Trophoblast cell (in vitro differentiated cells and primary cell): ENCODE measurements at regions not wholly inside any gene's neighbourhood (a gene's known extent, or its start where the extent isn't known, plus 50 kb on each side); places are given as distances from the start of the nearest gene placed in this dataset.

ENCODE experiments used
- DNase-seq, 2 donors: peaks; one replicate each; pipeline ENCODE4 v3.0.0-alpha.2; 2016
- H2AFZ ChIP-seq: 2 replicates; pipeline ENCODE4 v1.6.1; 2013; ENCODE audit warnings: low read length, moderate library complexity, mild to moderate bottlenecking; ENCODE audit not compliant: insufficient read depth, poor library complexity
- H2AK5ac ChIP-seq: 2 replicates; pipeline ENCODE4 v1.6.1; 2013; ENCODE audit warnings: mild to moderate bottlenecking, low read length
- H2BK120ac ChIP-seq: 2 replicates; pipeline ENCODE4 v1.6.1; 2013; ENCODE audit warnings: low read length, mild to moderate bottlenecking, moderate library complexity; ENCODE audit not compliant: insufficient read depth, poor library complexity
- H2BK12ac ChIP-seq: 2 replicates; pipeline ENCODE4 v1.6.1; 2013; ENCODE audit warnings: mild to moderate bottlenecking, low read length, moderate library complexity
- H2BK5ac ChIP-seq: 2 replicates; pipeline ENCODE4 v1.6.1; 2013; ENCODE audit warnings: low read length, low read depth, moderate library complexity, mild to moderate bottlenecking; ENCODE audit not compliant: poor library complexity
- H3K14ac ChIP-seq: 2 replicates; pipeline ENCODE4 v1.6.1; 2013; ENCODE audit warnings: mild to moderate bottlenecking, low read length
- H3K18ac ChIP-seq: 2 replicates; pipeline ENCODE4 v1.6.1; 2013; ENCODE audit warnings: mild to moderate bottlenecking, low read length
- H3K23ac ChIP-seq: 2 replicates; pipeline ENCODE4 v1.6.1; 2013; ENCODE audit warnings: low read length
- H3K27ac ChIP-seq: 2 replicates; pipeline ENCODE4 v1.5.1; 2013; ENCODE audit warnings: low read depth, mild to moderate bottlenecking, inconsistent platforms, low read length, moderate library complexity
- H3K27me3 ChIP-seq: 2 replicates; pipeline ENCODE4 v1.6.1; 2013; ENCODE audit warnings: inconsistent platforms, mild to moderate bottlenecking, low read length, moderate library complexity; ENCODE audit not compliant: insufficient read depth
- H3K36me3 ChIP-seq, 2 experiments: 1 replicate in 1 of 2; 2 replicates in 1 of 2; pipeline ENCODE4 v1.6.1; 2013; ENCODE audit warnings: low read length in 2 of 2, mild to moderate bottlenecking in 2 of 2, moderate library complexity in 1 of 2; ENCODE audit not compliant: insufficient read depth in 2 of 2, control insufficient read depth in 1 of 2
- H3K4ac ChIP-seq: 2 replicates; pipeline ENCODE4 v1.6.1; 2013; ENCODE audit warnings: low read depth, mild to moderate bottlenecking, low read length, moderate library complexity
- H3K4me1 ChIP-seq, 2 experiments: 1 replicate in 1 of 2; 2 replicates in 1 of 2; pipeline ENCODE4 v1.6.1; 2013; ENCODE audit warnings: low read length in 2 of 2, mild to moderate bottlenecking in 2 of 2, moderate library complexity in 1 of 2; ENCODE audit not compliant: insufficient read depth in 2 of 2, control insufficient read depth in 1 of 2
- H3K4me2 ChIP-seq: 2 replicates; pipeline ENCODE4 v1.6.1; 2013; ENCODE audit warnings: inconsistent platforms, mild to moderate bottlenecking, low read length, moderate library complexity
- H3K4me3 ChIP-seq: 2 replicates; pipeline ENCODE4 v1.5.1; 2013; ENCODE audit warnings: mild to moderate bottlenecking, low read depth, low read length, inconsistent platforms
- H3K79me1 ChIP-seq: one replicate; pipeline ENCODE4 v1.6.1; 2013; ENCODE audit warnings: low read length
- H3K79me2 ChIP-seq: 2 replicates; pipeline ENCODE4 v1.6.1; 2013; ENCODE audit warnings: low read length, mild to moderate bottlenecking; ENCODE audit not compliant: control insufficient read depth, insufficient read depth, poor library complexity
- H3K9ac ChIP-seq: 2 replicates; pipeline ENCODE4 v1.6.1; 2013; ENCODE audit warnings: mild to moderate bottlenecking, low read length
- H3K9me3 ChIP-seq: 2 replicates; pipeline ENCODE4 v1.6.1; 2013; ENCODE audit warnings: low read depth, mild to moderate bottlenecking, control low read depth, inconsistent platforms, low read length; ENCODE audit not compliant: insufficient read depth
- H4K12ac ChIP-seq: 2 replicates; pipeline ENCODE4 v1.6.1; 2013; ENCODE audit warnings: low read depth, mild to moderate bottlenecking, low read length, moderate library complexity
- H4K8ac ChIP-seq: 2 replicates; pipeline ENCODE4 v1.6.1; 2013; ENCODE audit warnings: low read depth, mild to moderate bottlenecking, low read length, moderate library complexity
- H4K91ac ChIP-seq: one replicate; pipeline ENCODE4 v1.6.1; 2013; ENCODE audit warnings: low read depth, mild to moderate bottlenecking, low read length, moderate library complexity
- WGBS: extraction: QIAGEN DNeasy Blood & Tissue Kit; methylation state at CpG from one replicate; pipeline ENCODE4 v1.1.7; 2013; ENCODE audit warnings: missing lambda C conversion rate; ENCODE audit not compliant: insufficient read length, insufficient coverage; ENCODE audit errors: extremely low coverage; 5-methylcytosine and 5-hydroxymethylcytosine counted together

GRCh38 chr16:20137909-20138308, 64.2 kb upstream of the GPR139 start:
- Histone ChIP-seq H3K18ac (no peak overlapping the region), H3K9me3 (no peaks in the 10 kb centered on the region), H3K79me1 (no peaks in the 10 kb centered on the region), H4K12ac (no peak overlapping the region), H2AFZ (no peak overlapping the region), H3K36me3 (no peaks in the 10 kb centered on the region), H3K79me2 (peaks cover 1% of the 10 kb centered on the region), H2BK12ac (no peak overlapping the region), H3K23ac (no peak overlapping the region), H3K4ac (no peak overlapping the region), H2BK120ac (no peak overlapping the region), H3K4me2 (no peak overlapping the region), H3K4me1 (no peaks in the 10 kb centered on the region), H3K27ac (no peak overlapping the region), H2AK5ac (no peak overlapping the region), H3K9ac (no peak overlapping the region), H2BK5ac (no peak overlapping the region), H3K14ac (no peak overlapping the region), H3K27me3 (no peaks in the 10 kb centered on the region), H4K8ac (no peak overlapping the region), H4K91ac (no peak overlapping the region), H3K4me3 (no peak overlapping the region)
- no peak for DNase-seq
- no CpG with 5 or more reads among the region's 2 CpGs for WGBS

- no peaks in the 10 kb centered on the region for H3K36me3 ChIP-seq
- H3K4me2 ChIP-seq, result no peak overlapping the region
- H3K18ac ChIP-seq, result no peak overlapping the region
- H3K9ac ChIP-seq, result no peak overlapping the region
- no peak overlapping the region for H4K91ac ChIP-seq
- no peak overlapping the region for H3K27ac ChIP-seq
- WGBS, result no CpG with 5 or more reads among the region's 5 CpGs
- H3K79me1 ChIP-seq, result no peaks in the 10 kb centered on the region
- no peak overlapping the region for H2BK5ac ChIP-seq
- H3K14ac ChIP-seq, result no peak overlapping the region
- H2AFZ ChIP-seq, result no peak overlapping the region
- H3K79me2 ChIP-seq, result peaks cover 1% of the 10 kb centered on the region
- no peak overlapping the region for H4K12ac ChIP-seq
- H4K8ac ChIP-seq, result no peak overlapping the region
- no peaks in the 10 kb centered on the region for H3K27me3 ChIP-seq
- H3K4ac ChIP-seq, result no peak overlapping the region
- H2AK5ac ChIP-seq, result no peak overlapping the region
- H2BK120ac ChIP-seq, result no peak overlapping the region
- H2BK12ac ChIP-seq, result no peak overlapping the region
- no peak overlapping the region for H3K4me3 ChIP-seq
- H3K23ac ChIP-seq, result no peak overlapping the region
- H3K9me3 ChIP-seq, result no peaks in the 10 kb centered on the region
- no peaks in the 10 kb centered on the region for H3K4me1 ChIP-seq
- DNase-seq, result no peak
These were observed 63.5 kb upstream of the GPR139 start for GRCh38 chr16:20137194-20137593.

- no peak overlapping the region for H3K23ac ChIP-seq
- H3K18ac ChIP-seq, result no peak overlapping the region
- no peak overlapping the region for H2BK12ac ChIP-seq
- H2AFZ ChIP-seq, result no peak overlapping the region
- no peaks in the 10 kb centered on the region for H3K27me3 ChIP-seq
- no peak overlapping the region for H2BK120ac ChIP-seq
- peaks cover 2% of the 10 kb centered on the region for H3K9me3 ChIP-seq
- H3K36me3 ChIP-seq, result no peaks in the 10 kb centered on the region
- no peak overlapping the region for H3K4ac ChIP-seq
- H3K9ac ChIP-seq, result no peak overlapping the region
- no peaks in the 10 kb centered on the region for H3K79me1 ChIP-seq
- no peak overlapping the region for H2AK5ac ChIP-seq
- no peaks in the 10 kb centered on the region for H3K79me2 ChIP-seq
- DNase-seq, result no peak
- H4K12ac ChIP-seq, result no peak overlapping the region
- H3K4me1 ChIP-seq, result no peaks in the 10 kb centered on the region
- H3K4me2 ChIP-seq, result no peak overlapping the region
- no peak overlapping the region for H3K27ac ChIP-seq
- no peak overlapping the region for H4K91ac ChIP-seq
- H3K4me3 ChIP-seq, result no peak overlapping the region
- no peak overlapping the region for H4K8ac ChIP-seq
- H2BK5ac ChIP-seq, result no peak overlapping the region
- WGBS, result no CpG with 5 or more reads among the region's 2 CpGs
- H3K14ac ChIP-seq, result no peak overlapping the region
These were observed 62.8 kb upstream of the GPR139 start for GRCh38 chr16:20136446-20136968.

GRCh38 chr16:20129375-20129774, 55.7 kb upstream of the GPR139 start:
- Histone ChIP-seq H4K12ac (no peak overlapping the region), H2BK12ac (no peak overlapping the region)

More at GRCh38 chr16:20129375-20129774, 55.7 kb upstream of the GPR139 start:
- H3K79me1 ChIP-seq, result no peaks in the 10 kb centered on the region
- no peak overlapping the region for H2AFZ ChIP-seq
- no peak overlapping the region for H3K9ac ChIP-seq
- no peak overlapping the region for H3K4me2 ChIP-seq
- no peak overlapping the region for H3K4ac ChIP-seq
- H3K4me1 ChIP-seq, result no peaks in the 10 kb centered on the region
- H3K18ac ChIP-seq, result no peak overlapping the region
- no peaks in the 10 kb centered on the region for H3K36me3 ChIP-seq
- H3K79me2 ChIP-seq, result no peaks in the 10 kb centered on the region
- no peak for DNase-seq
- no peak overlapping the region for H3K14ac ChIP-seq
- peaks cover 9% of the 10 kb centered on the region for H3K9me3 ChIP-seq
- no peak overlapping the region for H3K4me3 ChIP-seq
- no peak overlapping the region for H3K23ac ChIP-seq
- no peak overlapping the region for H4K91ac ChIP-seq
- H2BK120ac ChIP-seq, result no peak overlapping the region
- no peak overlapping the region for H2AK5ac ChIP-seq
- H3K27me3 ChIP-seq, result no peaks in the 10 kb centered on the region
- H2BK5ac ChIP-seq, result no peak overlapping the region
- H3K27ac ChIP-seq, result no peak overlapping the region
- no peak overlapping the region for H4K8ac ChIP-seq
